ENCODE measurements at regions not wholly inside any gene's neighbourhood (a gene's known extent, or its start where the extent isn't known, plus 50 kb on each side); places are given as distances from the start of the nearest gene placed in this dataset.

- H3K36me3 ChIP-seq (ENCODE audit: low read length) = no peaks in the 10 kb centered on the region
- TF ChIP-seq CTCF (IDR thresholded peaks at IDR 0.05; ENCODE audit: insufficient read depth, low read length, poor library complexity, severe bottlenecking) (no peak), EZH2phosphoT487 (conservative IDR thresholded peaks at IDR 0.05; ENCODE audit: low read length) (no peak)
- H3K79me2 ChIP-seq (ENCODE audit: insufficient read depth, low read length) = no peaks in the 10 kb centered on the region
- no peak overlapping the region for H2AFZ ChIP-seq (ENCODE audit: low read depth, low read length, severe bottlenecking)
- no peak overlapping the region for H3K4me2 ChIP-seq (ENCODE audit: low read depth, low read length, poor library complexity, severe bottlenecking)
- no peaks in the 10 kb centered on the region for H3K9me2 ChIP-seq (replicated peaks; ENCODE audit: insufficient read depth, low read length)
- H4K20me1 ChIP-seq (ENCODE audit: low read depth, low read length) = no peaks in the 10 kb centered on the region
- H3K9ac ChIP-seq (ENCODE audit: low read length) = no peak overlapping the region
- no peaks in the 10 kb centered on the region for H3F3A ChIP-seq (ENCODE audit: insufficient read depth)
- no peaks in the 10 kb centered on the region for H3K9me3 ChIP-seq (ENCODE audit: insufficient read depth, low read length)
- H3K27me3 ChIP-seq (ENCODE audit: low read length) = no peaks in the 10 kb centered on the region
- no peak overlapping the region for H3K4me3 ChIP-seq (ENCODE audit: insufficient read depth, low read length, poor library complexity, severe bottlenecking)
- no peak overlapping the region for H3K27ac ChIP-seq (ENCODE audit: low read depth, low read length)
Measured at GRCh38 chr12:93102744-93103143, 173.6 kb upstream of the EEA1 start.

GRCh38 chr12:93103154-93103553, 174.1 kb upstream of the EEA1 start:
- no peaks in the 10 kb centered on the region for H3K36me3 ChIP-seq (ENCODE audit: low read length)
- no peaks in the 10 kb centered on the region for H3K79me2 ChIP-seq (ENCODE audit: insufficient read depth, low read length)
- no peaks in the 10 kb centered on the region for H3K27me3 ChIP-seq (ENCODE audit: low read length)
- H3K4me2 ChIP-seq (ENCODE audit: low read depth, low read length, poor library complexity, severe bottlenecking) = no peak overlapping the region
- TF ChIP-seq CTCF (IDR thresholded peaks at IDR 0.05; ENCODE audit: insufficient read depth, low read length, poor library complexity, severe bottlenecking) = no peak
- TF ChIP-seq EZH2phosphoT487 (conservative IDR thresholded peaks at IDR 0.05; ENCODE audit: low read length) = no peak
- no peaks in the 10 kb centered on the region for H4K20me1 ChIP-seq (ENCODE audit: low read depth, low read length)
- no peak overlapping the region for H3K9ac ChIP-seq (ENCODE audit: low read length)
- no peaks in the 10 kb centered on the region for H3F3A ChIP-seq (ENCODE audit: insufficient read depth)
- H3K27ac ChIP-seq (ENCODE audit: low read depth, low read length) = no peak overlapping the region
- no peak overlapping the region for H2AFZ ChIP-seq (ENCODE audit: low read depth, low read length, severe bottlenecking)
- no peak overlapping the region for H3K4me3 ChIP-seq (ENCODE audit: insufficient read depth, low read length, poor library complexity, severe bottlenecking)
- no peaks in the 10 kb centered on the region for H3K9me2 ChIP-seq (replicated peaks; ENCODE audit: insufficient read depth, low read length)
- H3K9me3 ChIP-seq (ENCODE audit: insufficient read depth, low read length) = no peaks in the 10 kb centered on the region

DNA sequence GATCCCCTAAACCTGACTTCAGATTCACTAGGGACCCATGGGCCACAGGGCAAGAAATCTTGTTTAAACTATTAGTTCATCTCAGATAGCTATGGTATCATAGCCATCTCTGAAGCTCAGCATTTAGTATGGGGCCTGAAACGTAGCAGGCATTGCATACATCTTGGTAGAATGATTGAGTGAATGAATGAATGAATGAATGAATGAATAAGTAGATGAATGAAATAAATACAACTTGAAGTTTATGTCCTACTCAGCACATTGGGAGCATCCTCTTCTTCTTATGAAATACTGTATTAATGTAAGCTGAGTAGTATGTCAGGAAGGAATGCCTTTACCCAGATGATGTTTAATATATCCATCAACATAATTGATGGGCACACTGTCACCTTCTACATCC, 175.4 kb upstream of the EEA1 start:
- H3K27me3 ChIP-seq (ENCODE audit: low read length) = no peaks in the 10 kb centered on the region
- no peak overlapping the region for H3K27ac ChIP-seq (ENCODE audit: low read depth, low read length)
- no peak overlapping the region for H3K4me2 ChIP-seq (ENCODE audit: low read depth, low read length, poor library complexity, severe bottlenecking)
- H2AFZ ChIP-seq (ENCODE audit: low read depth, low read length, severe bottlenecking) = no peak overlapping the region
- H3K9ac ChIP-seq (ENCODE audit: low read length) = no peak overlapping the region
- H3K36me3 ChIP-seq (ENCODE audit: low read length) = no peaks in the 10 kb centered on the region
- H4K20me1 ChIP-seq (ENCODE audit: low read depth, low read length) = no peaks in the 10 kb centered on the region
- H3K9me3 ChIP-seq (ENCODE audit: insufficient read depth, low read length) = no peaks in the 10 kb centered on the region
- TF ChIP-seq CTCF (IDR thresholded peaks at IDR 0.05; ENCODE audit: insufficient read depth, low read length, poor library complexity, severe bottlenecking) (no peak), EZH2phosphoT487 (conservative IDR thresholded peaks at IDR 0.05; ENCODE audit: low read length) (no peak)
- H3K79me2 ChIP-seq (ENCODE audit: insufficient read depth, low read length) = no peaks in the 10 kb centered on the region
- no peak overlapping the region for H3K4me3 ChIP-seq (ENCODE audit: insufficient read depth, low read length, poor library complexity, severe bottlenecking)
- H3K9me2 ChIP-seq (replicated peaks; ENCODE audit: insufficient read depth, low read length) = no peaks in the 10 kb centered on the region
- H3F3A ChIP-seq (ENCODE audit: insufficient read depth) = no peaks in the 10 kb centered on the region

- TF ChIP-seq EZH2phosphoT487 (conservative IDR thresholded peaks at IDR 0.05; ENCODE audit: low read length) (no peak), CTCF (IDR thresholded peaks at IDR 0.05; ENCODE audit: insufficient read depth, low read length, poor library complexity, severe bottlenecking) (no peak)
- Histone ChIP-seq H3K9me2 (replicated peaks; ENCODE audit: insufficient read depth, low read length) (no peaks in the 10 kb centered on the region), H3K27me3 (ENCODE audit: low read length) (no peaks in the 10 kb centered on the region), H3K36me3 (ENCODE audit: low read length) (no peaks in the 10 kb centered on the region), H3K27ac (ENCODE audit: low read depth, low read length) (no peak overlapping the region), H3F3A (ENCODE audit: insufficient read depth) (no peaks in the 10 kb centered on the region), H3K9me3 (ENCODE audit: insufficient read depth, low read length) (no peaks in the 10 kb centered on the region), H3K9ac (ENCODE audit: low read length) (no peak overlapping the region), H4K20me1 (ENCODE audit: low read depth, low read length) (no peaks in the 10 kb centered on the region), H3K79me2 (ENCODE audit: insufficient read depth, low read length) (no peaks in the 10 kb centered on the region), H3K4me2 (ENCODE audit: low read depth, low read length, poor library complexity, severe bottlenecking) (no peak overlapping the region), H2AFZ (ENCODE audit: low read depth, low read length, severe bottlenecking) (no peak overlapping the region), H3K4me3 (ENCODE audit: insufficient read depth, low read length, poor library complexity, severe bottlenecking) (no peak overlapping the region)
Measured at GRCh38 chr12:93106910-93107309, 177.8 kb upstream of the EEA1 start.

Measured in SU-DHL-6 (cell line).